ENCODE measurements at regions not wholly inside any gene's neighbourhood (a gene's known extent, or its start where the extent isn't known, plus 50 kb on each side); places are given as distances from the start of the nearest gene placed in this dataset.

DNA sequence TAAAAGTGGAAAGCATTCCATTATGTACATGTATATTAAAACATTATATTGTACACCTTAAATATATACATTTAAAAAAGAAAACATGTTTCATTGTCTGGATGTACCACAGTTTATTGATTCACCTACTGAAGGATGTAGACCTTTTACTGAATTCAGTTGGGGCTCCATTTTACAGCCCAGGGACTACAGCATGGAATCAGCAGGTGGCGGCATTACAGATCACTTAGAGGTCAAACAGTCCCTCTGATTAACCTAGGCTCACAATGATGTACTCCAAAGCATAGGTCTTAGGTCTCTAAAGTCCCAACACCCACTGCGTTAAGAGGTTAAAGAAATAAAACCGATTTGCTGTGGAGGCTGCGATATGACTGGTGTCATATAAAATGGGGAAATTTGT is 490.9 kb downstream of the SHISA9 start:
- TF ChIP-seq, protein P1, sequence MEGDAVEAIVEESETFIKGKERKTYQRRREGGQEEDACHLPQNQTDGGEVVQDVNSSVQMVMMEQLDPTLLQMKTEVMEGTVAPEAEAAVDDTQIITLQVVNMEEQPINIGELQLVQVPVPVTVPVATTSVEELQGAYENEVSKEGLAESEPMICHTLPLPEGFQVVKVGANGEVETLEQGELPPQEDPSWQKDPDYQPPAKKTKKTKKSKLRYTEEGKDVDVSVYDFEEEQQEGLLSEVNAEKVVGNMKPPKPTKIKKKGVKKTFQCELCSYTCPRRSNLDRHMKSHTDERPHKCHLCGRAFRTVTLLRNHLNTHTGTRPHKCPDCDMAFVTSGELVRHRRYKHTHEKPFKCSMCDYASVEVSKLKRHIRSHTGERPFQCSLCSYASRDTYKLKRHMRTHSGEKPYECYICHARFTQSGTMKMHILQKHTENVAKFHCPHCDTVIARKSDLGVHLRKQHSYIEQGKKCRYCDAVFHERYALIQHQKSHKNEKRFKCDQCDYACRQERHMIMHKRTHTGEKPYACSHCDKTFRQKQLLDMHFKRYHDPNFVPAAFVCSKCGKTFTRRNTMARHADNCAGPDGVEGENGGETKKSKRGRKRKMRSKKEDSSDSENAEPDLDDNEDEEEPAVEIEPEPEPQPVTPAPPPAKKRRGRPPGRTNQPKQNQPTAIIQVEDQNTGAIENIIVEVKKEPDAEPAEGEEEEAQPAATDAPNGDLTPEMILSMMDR (IDR thresholded peaks at IDR 0.05 in 2 of 3, conservative IDR thresholded peaks at IDR 0.05 in 1 of 3; ENCODE audit: insufficient read depth in 2 of 3, low read depth in 1 of 3, low read length in 3 of 3): no peak
- TF ChIP-seq MTA3 (IDR thresholded peaks at IDR 0.05; ENCODE audit: borderline replicate concordance) (no peak), COPS2 (conservative IDR thresholded peaks at IDR 0.05) (no peak)
